Ascending aorta (tissue), 2 donors: ENCODE measurements at regions not wholly inside any gene's neighbourhood (a gene's known extent, or its start where the extent isn't known, plus 50 kb on each side); places are given as distances from the start of the nearest gene placed in this dataset.

Source experiments
- DNase-seq, 2 donors: peaks; one replicate each; pipeline ENCODE4 v3.0.0-alpha.2; 2019; ENCODE audit warnings: low spot score in 2 of 2
- H3K27ac ChIP-seq, 2 donors: fragments of 200-600 bp; sonication (generic); one replicate each; pipeline ENCODE4 v1.5.1; 2016 to 2017; ENCODE audit warnings: mild to moderate bottlenecking in 1 of 2
- H3K27me3 ChIP-seq: fragments of 200-600 bp; sonication (generic); one replicate; pipeline ENCODE4 v1.5.1; 2017
- H3K36me3 ChIP-seq, 2 donors: fragments of 200-600 bp; sonication (generic); one replicate each; pipeline ENCODE4 v1.5.1; 2016
- H3K4me1 ChIP-seq, 2 donors: fragments of 200-600 bp; sonication (generic); one replicate each; pipeline ENCODE4 v1.5.1; 2016 to 2017; ENCODE audit warnings: mild to moderate bottlenecking in 1 of 2
- H3K4me3 ChIP-seq, 2 donors: fragments of 200-600 bp; sonication (generic); one replicate each; pipeline ENCODE4 v1.5.1; 2016 to 2017; ENCODE audit warnings: mild to moderate bottlenecking in 1 of 2
- H3K9me3 ChIP-seq, 2 donors: fragments of 200-600 bp; sonication (generic); one replicate each; pipeline ENCODE4 v1.5.1; 2016
- CTCF ChIP-seq, 3 experiments: fragments of 200-600 bp in 2 of 3; fragments of 450-650 bp in 1 of 3; sonication (generic) in 2 of 3; IDR thresholded peaks; one replicate each; pipeline ENCODE4 v1.5.1; 2016 to 2019; ENCODE audit warnings: antibody characterized with exemption in 3 of 3, mild to moderate bottlenecking in 1 of 3, moderate library complexity in 1 of 3
- intact Hi-C: fragments of 100-400 bp; cut with DNase I; formaldehyde crosslinking; loops from one replicate; pipeline ENCODE4 v1.15.1; 2023

GRCh38 chr2:23020659-23021058 lies 364.3 kb upstream of the KLHL29 start:
- DNase-seq = no peak
- Histone ChIP-seq H3K4me1 (no peaks in the 10 kb centered on the region), H3K4me3 (no peak overlapping the region), H3K27ac (no peak overlapping the region), H3K27me3 (no peaks in the 10 kb centered on the region), H3K36me3 (no peaks in the 10 kb centered on the region), H3K9me3 (no peaks in the 10 kb centered on the region)
- intact Hi-C loops = no loop called here
- TF ChIP-seq CTCF (IDR thresholded peaks at IDR 0.05) = no peak

- Histone ChIP-seq H3K27me3 (no peaks in the 10 kb centered on the region), H3K4me3 (no peak overlapping the region), H3K27ac (no peak overlapping the region), H3K9me3 (no peaks in the 10 kb centered on the region), H3K4me1 (no peaks in the 10 kb centered on the region), H3K36me3 (no peaks in the 10 kb centered on the region)
- TF ChIP-seq CTCF (IDR thresholded peaks at IDR 0.05) = no peak
- intact Hi-C loops = no loop called here
- DNase-seq = no peak
Observed at GRCh38 chr2:23021311-23022120, 363.5 kb upstream of the KLHL29 start.

GRCh38 chr2:23023722-23024121 lies 361.3 kb upstream of the KLHL29 start:
- no peaks in the 10 kb centered on the region for H3K36me3 ChIP-seq
- H3K4me1 ChIP-seq = no peaks in the 10 kb centered on the region
- TF ChIP-seq CTCF (IDR thresholded peaks at IDR 0.05) = no peak
- H3K4me3 ChIP-seq = no peak overlapping the region
- no peak overlapping the region for H3K27ac ChIP-seq
- H3K27me3 ChIP-seq = no peaks in the 10 kb centered on the region
- no peaks in the 10 kb centered on the region for H3K9me3 ChIP-seq
- intact Hi-C loops = no loop called here
- no peak for DNase-seq

GRCh38 chr2:23026671-23027070 lies 358.3 kb upstream of the KLHL29 start:
- no peaks in the 10 kb centered on the region for H3K4me1 ChIP-seq
- no peak for DNase-seq
- no peaks in the 10 kb centered on the region for H3K9me3 ChIP-seq
- H3K27ac ChIP-seq = no peak overlapping the region
- H3K4me3 ChIP-seq = no peak overlapping the region
- intact Hi-C loops = no loop called here
- no peak for TF ChIP-seq CTCF (IDR thresholded peaks at IDR 0.05)
- no peaks in the 10 kb centered on the region for H3K27me3 ChIP-seq
- H3K36me3 ChIP-seq = no peaks in the 10 kb centered on the region

GRCh38 chr2:23027396-23027795 lies 357.6 kb upstream of the KLHL29 start:
- no peaks in the 10 kb centered on the region for H3K27me3 ChIP-seq
- no peak overlapping the region for H3K27ac ChIP-seq
- TF ChIP-seq CTCF (IDR thresholded peaks at IDR 0.05) = no peak
- H3K9me3 ChIP-seq = no peaks in the 10 kb centered on the region
- H3K4me3 ChIP-seq = no peak overlapping the region
- no peaks in the 10 kb centered on the region for H3K4me1 ChIP-seq
- H3K36me3 ChIP-seq = no peaks in the 10 kb centered on the region
- intact Hi-C loops = no loop called here
- DNase-seq = no peak
